Loucy (cell line): ENCODE measurements at regions not wholly inside any gene's neighbourhood (a gene's known extent, or its start where the extent isn't known, plus 50 kb on each side); places are given as distances from the start of the nearest gene placed in this dataset.

Experiments used
- H2AFZ ChIP-seq: fragments of 200-600 bp; sonication (generic); 2 replicates; pipeline ENCODE4 v1.6.0; 2016; ENCODE audit warnings: antibody characterized with exemption, mild to moderate bottlenecking, low read length, moderate library complexity
- H3F3A ChIP-seq: fragments of 200-600 bp; 2 replicates; pipeline ENCODE4 v1.6.0; 2016; ENCODE audit warnings: antibody characterized with exemption, low read depth, mild to moderate bottlenecking
- H3K27me3 ChIP-seq: fragments of 200-600 bp; sonication (generic); 2 replicates; pipeline ENCODE4 v1.6.1; 2014; ENCODE audit warnings: low read length, mild to moderate bottlenecking; ENCODE audit not compliant: insufficient read depth, poor library complexity, severe bottlenecking
- H3K36me3 ChIP-seq: fragments of 200-600 bp; sonication (generic); 2 replicates; pipeline ENCODE4 v1.6.1; 2016; ENCODE audit warnings: low read length; ENCODE audit not compliant: insufficient read depth
- H3K4me1 ChIP-seq: fragments of 200-600 bp; sonication (generic); 2 replicates; pipeline ENCODE4 v1.5.1; 2014; ENCODE audit warnings: low read length, mild to moderate bottlenecking; ENCODE audit not compliant: insufficient read depth, poor library complexity, severe bottlenecking
- H3K4me2 ChIP-seq: fragments of 200-600 bp; sonication (generic); 2 replicates; pipeline ENCODE4 v1.6.0; 2014; ENCODE audit warnings: antibody characterized with exemption, low read length, low read depth, mild to moderate bottlenecking; ENCODE audit not compliant: poor library complexity, severe bottlenecking
- H3K4me3 ChIP-seq: fragments of 200-600 bp; sonication (generic); 2 replicates; pipeline ENCODE4 v1.5.1; 2014; ENCODE audit warnings: low read length, mild to moderate bottlenecking, mixed read lengths; ENCODE audit not compliant: poor library complexity, severe bottlenecking
- H3K79me2 ChIP-seq: fragments of 200-600 bp; sonication (generic); 2 replicates; pipeline ENCODE4 v1.6.1; 2014; ENCODE audit warnings: low read length; ENCODE audit not compliant: insufficient read depth
- H3K9ac ChIP-seq: fragments of 200-600 bp; sonication (generic); 2 replicates; pipeline ENCODE4 v1.6.0; 2014; ENCODE audit warnings: mild to moderate bottlenecking, low read depth, low read length, moderate library complexity; ENCODE audit not compliant: poor library complexity, severe bottlenecking
- H3K9me2 ChIP-seq: fragments of 200-600 bp; sonication (generic); replicated peaks from 2 replicates; pipeline ENCODE4 v1.6.1; 2016; ENCODE audit warnings: low read depth, low read length, mixed read lengths
- H3K9me3 ChIP-seq: fragments of 200-600 bp; sonication (generic); 2 replicates; pipeline ENCODE4 v1.6.1; 2014; ENCODE audit warnings: mild to moderate bottlenecking, antibody characterized with exemption, low read length, low read depth; ENCODE audit not compliant: insufficient read depth
- H4K20me1 ChIP-seq: fragments of 200-600 bp; sonication (generic); 2 replicates; pipeline ENCODE4 v1.6.0; 2014; ENCODE audit warnings: antibody characterized with exemption, low read length, mild to moderate bottlenecking; ENCODE audit not compliant: insufficient read depth, poor library complexity, severe bottlenecking
- EZH2phosphoT487 ChIP-seq: fragments of 200-600 bp; IDR thresholded peaks from 2 replicates; pipeline ENCODE4 v1.6.1; 2018; ENCODE audit warnings: antibody characterized with exemption, mild to moderate bottlenecking, moderate library complexity, borderline replicate concordance
- TF ChIP-seq, protein P1 (sequence below): fragments of 200-600 bp; sonication (generic); conservative IDR thresholded peaks from 2 replicates; pipeline ENCODE4 v1.5.1; 2014; ENCODE audit warnings: mild to moderate bottlenecking, antibody characterized with exemption, low read length

DNA sequence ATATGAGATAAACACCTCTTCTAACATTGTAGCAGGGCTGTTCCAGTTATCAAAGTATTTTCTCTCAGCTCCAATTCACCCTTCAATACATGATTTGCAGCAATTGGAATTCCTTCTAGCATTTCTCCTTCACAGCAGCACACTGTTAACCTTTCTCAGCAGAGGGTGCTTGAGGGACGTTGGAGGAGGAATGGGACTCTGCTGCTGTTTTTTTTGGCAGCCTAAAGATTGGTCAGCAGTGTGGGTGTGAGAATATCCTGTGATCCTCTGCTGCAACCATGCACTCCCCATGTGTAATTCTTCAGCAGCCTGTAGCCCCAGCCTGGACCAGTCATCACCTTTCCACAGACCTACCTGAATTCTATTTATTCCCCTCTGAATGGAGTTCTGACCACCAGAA, 1708.9 kb upstream of the CELF4 start:
- Histone ChIP-seq H3K4me3 (no peak overlapping the region), H3F3A (no peaks in the 10 kb centered on the region), H2AFZ (no peak overlapping the region), H3K79me2 (no peaks in the 10 kb centered on the region), H3K4me1 (no peaks in the 10 kb centered on the region), H3K9me2 (no peaks in the 10 kb centered on the region), H3K36me3 (no peaks in the 10 kb centered on the region), H3K9ac (no peak overlapping the region), H3K9me3 (no peaks in the 10 kb centered on the region), H3K27me3 (no peaks in the 10 kb centered on the region), H4K20me1 (no peaks in the 10 kb centered on the region), H3K4me2 (no peak overlapping the region)
- no peak for TF ChIP-seq EZH2phosphoT487
- TF ChIP-seq, protein P1, sequence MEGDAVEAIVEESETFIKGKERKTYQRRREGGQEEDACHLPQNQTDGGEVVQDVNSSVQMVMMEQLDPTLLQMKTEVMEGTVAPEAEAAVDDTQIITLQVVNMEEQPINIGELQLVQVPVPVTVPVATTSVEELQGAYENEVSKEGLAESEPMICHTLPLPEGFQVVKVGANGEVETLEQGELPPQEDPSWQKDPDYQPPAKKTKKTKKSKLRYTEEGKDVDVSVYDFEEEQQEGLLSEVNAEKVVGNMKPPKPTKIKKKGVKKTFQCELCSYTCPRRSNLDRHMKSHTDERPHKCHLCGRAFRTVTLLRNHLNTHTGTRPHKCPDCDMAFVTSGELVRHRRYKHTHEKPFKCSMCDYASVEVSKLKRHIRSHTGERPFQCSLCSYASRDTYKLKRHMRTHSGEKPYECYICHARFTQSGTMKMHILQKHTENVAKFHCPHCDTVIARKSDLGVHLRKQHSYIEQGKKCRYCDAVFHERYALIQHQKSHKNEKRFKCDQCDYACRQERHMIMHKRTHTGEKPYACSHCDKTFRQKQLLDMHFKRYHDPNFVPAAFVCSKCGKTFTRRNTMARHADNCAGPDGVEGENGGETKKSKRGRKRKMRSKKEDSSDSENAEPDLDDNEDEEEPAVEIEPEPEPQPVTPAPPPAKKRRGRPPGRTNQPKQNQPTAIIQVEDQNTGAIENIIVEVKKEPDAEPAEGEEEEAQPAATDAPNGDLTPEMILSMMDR, result no peak

DNA sequence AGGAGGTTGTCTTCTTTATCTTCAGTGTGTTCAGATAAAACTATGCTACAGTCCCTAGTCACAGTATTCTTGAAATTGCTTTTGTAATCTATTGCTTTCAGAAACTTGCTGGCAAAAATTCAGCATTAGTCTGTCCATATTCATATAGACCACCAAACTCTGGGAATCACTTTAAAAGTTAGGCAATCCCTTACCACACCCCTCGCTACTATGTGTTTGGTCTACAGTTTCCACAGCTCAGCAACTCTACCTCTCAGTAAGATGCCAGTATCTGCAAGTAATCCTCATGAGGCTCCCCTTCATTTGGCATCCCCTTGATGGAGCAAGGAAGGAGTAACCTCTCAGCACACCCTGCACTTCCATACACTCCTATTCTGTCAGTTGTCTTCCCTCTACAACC, 1706.6 kb upstream of the CELF4 start:
- Histone ChIP-seq H3K9ac (no peak overlapping the region), H3K4me2 (no peak overlapping the region), H3K4me1 (no peaks in the 10 kb centered on the region), H3K9me2 (no peaks in the 10 kb centered on the region), H3K4me3 (no peak overlapping the region), H3K79me2 (no peaks in the 10 kb centered on the region), H3K36me3 (no peaks in the 10 kb centered on the region), H4K20me1 (no peaks in the 10 kb centered on the region), H2AFZ (no peak overlapping the region), H3K9me3 (no peaks in the 10 kb centered on the region), H3K27me3 (no peaks in the 10 kb centered on the region), H3F3A (no peaks in the 10 kb centered on the region)
- TF ChIP-seq, protein P1, result no peak
- no peak for TF ChIP-seq EZH2phosphoT487

DNA sequence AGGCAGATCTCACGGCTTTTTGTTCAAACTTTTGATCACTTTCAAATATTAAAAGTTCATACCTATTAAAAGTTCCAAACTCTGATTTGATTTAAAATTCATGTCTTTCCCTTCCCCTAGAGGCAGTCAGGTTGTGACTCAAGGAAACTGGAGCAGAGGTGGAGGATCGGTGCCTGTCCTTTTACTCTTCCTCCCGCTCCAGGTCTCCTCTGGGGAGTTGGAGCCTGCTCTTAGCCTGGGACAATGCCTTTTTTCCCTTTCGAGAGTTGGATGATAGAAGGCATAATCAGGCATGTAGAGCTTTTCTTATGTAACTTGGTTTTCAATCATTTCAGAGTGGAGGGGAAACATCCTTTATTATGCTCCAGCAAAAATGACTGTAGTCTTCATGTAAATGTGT, 1706.1 kb upstream of the CELF4 start:
- Histone ChIP-seq H3K4me3 (no peak overlapping the region), H3K9ac (no peak overlapping the region), H3K36me3 (no peaks in the 10 kb centered on the region), H3K9me2 (no peaks in the 10 kb centered on the region), H3K4me1 (no peaks in the 10 kb centered on the region), H3K9me3 (no peaks in the 10 kb centered on the region), H3F3A (no peaks in the 10 kb centered on the region), H2AFZ (no peak overlapping the region), H3K79me2 (no peaks in the 10 kb centered on the region), H3K4me2 (no peak overlapping the region), H4K20me1 (no peaks in the 10 kb centered on the region), H3K27me3 (no peaks in the 10 kb centered on the region)
- no peak for TF ChIP-seq EZH2phosphoT487
- TF ChIP-seq, protein P1, result no peak
